GM21360 (cell line): ENCODE measurements at regions not wholly inside any gene's neighbourhood (a gene's known extent, or its start where the extent isn't known, plus 50 kb on each side); places are given as distances from the start of the nearest gene placed in this dataset.

Experiments used
- ATAC-seq: cut with Tn5 transposase; IDR thresholded peaks from one replicate; pipeline ENCODE4 v1.9.1; 2021; ENCODE audit warnings: mild to moderate bottlenecking, moderate library complexity; ENCODE audit not compliant: unreplicated experiment

GRCh38 chr3:137409584-137409983 lies 354.5 kb upstream of the SOX14 start:
- ATAC-seq: no peak

- no peak for ATAC-seq
Measured at GRCh38 chr3:137410028-137410427, 354.1 kb upstream of the SOX14 start.

GRCh38 chr3:137420198-137420995 lies 343.7 kb upstream of the SOX14 start:
- no peak for ATAC-seq

- no peak for ATAC-seq
Measured at GRCh38 chr3:137438561-137438960, 325.6 kb upstream of the SOX14 start.

GRCh38 chr3:137460944-137461343 lies 303.2 kb upstream of the SOX14 start:
- ATAC-seq: no peak

GRCh38 chr3:137463131-137463530 lies 301.0 kb upstream of the SOX14 start:
- no peak for ATAC-seq

GRCh38 chr3:137464341-137464740 lies 299.8 kb upstream of the SOX14 start:
- no peak for ATAC-seq

- no peak for ATAC-seq
Measured at GRCh38 chr3:137468446-137468845, 295.7 kb upstream of the SOX14 start.

GRCh38 chr3:137469263-137469662 lies 294.9 kb upstream of the SOX14 start:
- ATAC-seq: no peak

GRCh38 chr3:137471130-137471529 lies 293.0 kb upstream of the SOX14 start:
- ATAC-seq: no peak

GRCh38 chr3:137471558-137472204 lies 292.4 kb upstream of the SOX14 start:
- no peak for ATAC-seq

GRCh38 chr3:137477614-137478013 lies 286.5 kb upstream of the SOX14 start:
- ATAC-seq: no peak

- no peak for ATAC-seq
Measured at GRCh38 chr3:137509354-137510045, 254.6 kb upstream of the SOX14 start.

GRCh38 chr3:137511655-137512054 lies 252.5 kb upstream of the SOX14 start:
- no peak for ATAC-seq

GRCh38 chr3:137514853-137515252 lies 249.3 kb upstream of the SOX14 start:
- ATAC-seq: no peak

- no peak for ATAC-seq
Measured at GRCh38 chr3:137519602-137520001, 244.5 kb upstream of the SOX14 start.

- no peak for ATAC-seq
Measured at GRCh38 chr3:137524751-137525150, 239.4 kb upstream of the SOX14 start.

GRCh38 chr3:137525471-137525870 lies 238.6 kb upstream of the SOX14 start:
- no peak for ATAC-seq

GRCh38 chr3:137542049-137542448 lies 222.1 kb upstream of the SOX14 start:
- ATAC-seq: no peak

- ATAC-seq: no peak
Measured at GRCh38 chr3:137554242-137554641, 209.9 kb upstream of the SOX14 start.

GRCh38 chr3:137568880-137569279 lies 195.2 kb upstream of the SOX14 start:
- no peak for ATAC-seq

- ATAC-seq: no peak
Measured at GRCh38 chr3:137572931-137573330, 191.2 kb upstream of the SOX14 start.
